Choroid plexus epithelial cell (primary cell): ENCODE measurements at regions not wholly inside any gene's neighbourhood (a gene's known extent, or its start where the extent isn't known, plus 50 kb on each side); places are given as distances from the start of the nearest gene placed in this dataset.

ENCODE experiments used
- DNase-seq: peaks from one replicate; pipeline ENCODE4 v3.0.0-alpha.2; 2010; ENCODE audit warnings: low read depth
- H3K4me3 ChIP-seq: 2 replicates; pipeline ENCODE4 v1.5.1; 2011; ENCODE audit warnings: low read depth, mild to moderate bottlenecking, control low read depth, low read length, moderate library complexity
- CTCF ChIP-seq: conservative IDR thresholded peaks from 2 replicates; pipeline ENCODE4 v1.5.1; 2011; ENCODE audit warnings: low read depth, mild to moderate bottlenecking, control low read depth, inconsistent platforms, low read length, moderate library complexity

GRCh38 chr5:27594141-27594540, 555.8 kb upstream of the CDH9 start:
- no peak overlapping the region for H3K4me3 ChIP-seq
- no peak for TF ChIP-seq CTCF
- no peak for DNase-seq

- peak; percentile 82 for DNase-seq
- no peak for TF ChIP-seq CTCF
- no peak overlapping the region for H3K4me3 ChIP-seq
Measured at GRCh38 chr5:27592231-27592630, 553.8 kb upstream of the CDH9 start.

- TF ChIP-seq CTCF, result no peak
- no peak for DNase-seq
- no peak overlapping the region for H3K4me3 ChIP-seq
Measured at GRCh38 chr5:27590503-27590902, 552.1 kb upstream of the CDH9 start.

GRCh38 chr5:27578279-27578678, 539.9 kb upstream of the CDH9 start:
- no peak for DNase-seq
- TF ChIP-seq CTCF, result no peak
- no peak overlapping the region for H3K4me3 ChIP-seq

- DNase-seq, result no peak
- no peak for TF ChIP-seq CTCF
- H3K4me3 ChIP-seq, result no peak overlapping the region
Measured at GRCh38 chr5:27571681-27572080, 533.3 kb upstream of the CDH9 start.

- no peak for TF ChIP-seq CTCF
- DNase-seq, result peak; percentile 10
Measured at GRCh38 chr5:27568811-27569210, 530.4 kb upstream of the CDH9 start.

GRCh38 chr5:27561408-27561807, 523.0 kb upstream of the CDH9 start:
- no peak for DNase-seq
- no peak overlapping the region for H3K4me3 ChIP-seq
- TF ChIP-seq CTCF, result no peak

More at GRCh38 chr5:27568811-27569210, 530.4 kb upstream of the CDH9 start:
- no peak overlapping the region for H3K4me3 ChIP-seq
